Adrenal gland (tissue), 5 donors: ENCODE measurements at regions not wholly inside any gene's neighbourhood (a gene's known extent, or its start where the extent isn't known, plus 50 kb on each side); places are given as distances from the start of the nearest gene placed in this dataset.

Source experiments
- CTCF ChIP-seq, 6 experiments: fragments of 450-650 bp in 4 of 6; fragments of 200-600 bp in 2 of 6; sonication (generic) in 1 of 6; IDR thresholded peaks; 1 replicate in 5 of 6; 2 replicates in 1 of 6; pipeline versions ENCODE4 v1.5.1 to v1.8.0; 2016 to 2021; ENCODE audit warnings: antibody characterized with exemption in 6 of 6, mild to moderate bottlenecking in 2 of 6, moderate library complexity in 1 of 6
- POLR2A ChIP-seq, 2 donors: fragments of 450-650 bp; IDR thresholded peaks; one replicate each; pipeline ENCODE4 v1.6.1; 2017; ENCODE audit warnings: antibody characterized with exemption in 2 of 2, mild to moderate bottlenecking in 2 of 2, moderate library complexity in 1 of 2
- donor health status: DM: no; HTN: no; CAD: no.

- TF ChIP-seq CTCF (IDR thresholded peaks at IDR 0.05) = no peak
- TF ChIP-seq POLR2A (IDR thresholded peaks at IDR 0.05) = no peak
These were observed 262.7 kb upstream of the STT3B start for GRCh38 chr3:31270010-31270409.
